Natural killer cell treated with Interleukin-12 subunit alpha and Interleukin-12 subunit beta and Interleukin-15 and Interleukin-18, amount 100 ng/mL, for 72 hours (primary cell): ENCODE measurements at regions not wholly inside any gene's neighbourhood (a gene's known extent, or its start where the extent isn't known, plus 50 kb on each side); places are given as distances from the start of the nearest gene placed in this dataset.
"Not testable (repeated sequence)": the region's sequence is repeated elsewhere in the genome, so short reads cannot be mapped to it uniquely, and the experiment has no call there.

Experiments
- ATAC-seq, 2 donors: fragments of 150-1000 bp; cut with Tn5 transposase in 1 of 2; sonication (Bioruptor Pico), chemical (Tn5 transposase) in 1 of 2; 2 replicates each; pipeline ENCODE4 v1.10.0; 2021
- DNase-seq: peaks from one replicate; pipeline ENCODE4 v3.0.0; 2022; ENCODE audit warnings: low spot score
- H3K27ac Mint-ChIP-seq, 2 donors: 1 replicate in 1 of 2; 2 replicates in 1 of 2; pipeline ENCODE4 v1.8.0; 2022; ENCODE audit warnings: mixed read lengths in 2 of 2, mild to moderate bottlenecking in 1 of 2, moderate library complexity in 1 of 2
- H3K27me3 Mint-ChIP-seq, 2 donors: 1 replicate in 1 of 2; 2 replicates in 1 of 2; pipeline ENCODE4 v1.8.0; 2022; ENCODE audit warnings: mixed read lengths in 2 of 2
- H3K36me3 Mint-ChIP-seq: one replicate; pipeline ENCODE4 v1.8.0; 2022; ENCODE audit warnings: mixed read lengths
- H3K4me1 Mint-ChIP-seq, 2 donors: 1 replicate in 1 of 2; 2 replicates in 1 of 2; pipeline ENCODE4 v1.8.0; 2022; ENCODE audit warnings: low read depth in 2 of 2, mixed read lengths in 2 of 2, mild to moderate bottlenecking in 1 of 2
- H3K4me3 Mint-ChIP-seq: one replicate; pipeline ENCODE4 v1.8.0; 2022; ENCODE audit warnings: mixed read lengths
- H3K9me3 Mint-ChIP-seq: 2 replicates; pipeline ENCODE4 v1.8.0; 2022; ENCODE audit warnings: mixed read lengths

GRCh38 chr4:123535037-123535748 is 138.6 kb downstream of the SPRY1 start:
- Mint-ChIP-seq H3K9me3 (no peaks in the 10 kb centered on the region), H3K36me3 (no peaks in the 10 kb centered on the region), H3K4me1 (peaks cover 8 to 11% of the 10 kb centered on the region in 2 donors), H3K4me3 (no peak overlapping the region), H3K27ac (peak overlapping the region in 1 of 2 donors; percentile 5), H3K27me3 (no peaks in the 10 kb centered on the region)
- DNase-seq (no peak), ATAC-seq (no peak)

GRCh38 chr4:123536225-123536624 is 139.6 kb downstream of the SPRY1 start:
- Mint-ChIP-seq H3K4me1 (peaks cover 8 to 11% of the 10 kb centered on the region in 2 donors), H3K27me3 (no peaks in the 10 kb centered on the region), H3K27ac (peak overlapping the region in 1 of 2 donors; percentile 32), H3K4me3 (peak overlapping the region; percentile 40), H3K36me3 (no peaks in the 10 kb centered on the region), H3K9me3 (no peaks in the 10 kb centered on the region)
- ATAC-seq (no peak), DNase-seq (no peak)

GRCh38 chr4:123537906-123538402 is 141.4 kb downstream of the SPRY1 start:
- H3K36me3 Mint-ChIP-seq, H3K27ac Mint-ChIP-seq, H3K27me3 Mint-ChIP-seq, DNase-seq, H3K9me3 Mint-ChIP-seq, ATAC-seq, H3K4me3 Mint-ChIP-seq: not testable (repeated sequence)
- peaks cover 8 to 11% of the 10 kb centered on the region in 2 donors for H3K4me1 Mint-ChIP-seq

- peaks cover 6% of the 10 kb centered on the region for H3K9me3 Mint-ChIP-seq
- peaks cover 0 to 3% of the 10 kb centered on the region in 2 donors for H3K27me3 Mint-ChIP-seq
- DNase-seq, result no peak
- no peak overlapping the region for H3K4me3 Mint-ChIP-seq
- no peak for ATAC-seq
- H3K4me1 Mint-ChIP-seq, result no peaks in the 10 kb centered on the region
- no peak overlapping the region for H3K27ac Mint-ChIP-seq
- peaks cover 5% of the 10 kb centered on the region for H3K36me3 Mint-ChIP-seq
These were observed 149.3 kb downstream of the SPRY1 start for GRCh38 chr4:123545667-123546572.

- Mint-ChIP-seq H3K9me3 (peaks cover 6% of the 10 kb centered on the region), H3K27me3 (peaks cover 0 to 3% of the 10 kb centered on the region in 2 donors), H3K27ac (no peak overlapping the region), H3K36me3 (peaks cover 5% of the 10 kb centered on the region), H3K4me3 (no peak overlapping the region), H3K4me1 (no peaks in the 10 kb centered on the region)
- DNase-seq (no peak), ATAC-seq (no peak)
These were observed 150.0 kb downstream of the SPRY1 start for GRCh38 chr4:123546573-123547060.

GRCh38 chr4:123547216-123548165 is 150.9 kb downstream of the SPRY1 start:
- no peak for ATAC-seq
- Mint-ChIP-seq H3K27me3 (peaks cover 0 to 3% of the 10 kb centered on the region in 2 donors), H3K9me3 (peaks cover 6% of the 10 kb centered on the region), H3K4me3 (no peak overlapping the region), H3K36me3 (peaks cover 5% of the 10 kb centered on the region), H3K27ac (no peak overlapping the region), H3K4me1 (no peaks in the 10 kb centered on the region)
- DNase-seq, result no peak

GRCh38 chr4:123553279-123553678 is 156.7 kb downstream of the SPRY1 start:
- H3K27me3 Mint-ChIP-seq, result no peaks in the 10 kb centered on the region
- peaks cover 6% of the 10 kb centered on the region for H3K9me3 Mint-ChIP-seq
- no peak for DNase-seq
- H3K4me1 Mint-ChIP-seq, result peaks cover 10 to 11% of the 10 kb centered on the region in 2 donors
- no peak overlapping the region for H3K4me3 Mint-ChIP-seq
- peak overlapping the region in 1 of 2 donors; percentile 19 for H3K27ac Mint-ChIP-seq
- peaks cover 5% of the 10 kb centered on the region for H3K36me3 Mint-ChIP-seq
- ATAC-seq, result no peak

GRCh38 chr4:123553733-123554637 is 157.4 kb downstream of the SPRY1 start:
- no peak for ATAC-seq
- Mint-ChIP-seq H3K36me3 (peaks cover 5% of the 10 kb centered on the region), H3K4me3 (no peak overlapping the region), H3K4me1 (peaks cover 10 to 11% of the 10 kb centered on the region in 2 donors), H3K9me3 (peaks cover 6% of the 10 kb centered on the region), H3K27me3 (no peaks in the 10 kb centered on the region), H3K27ac (peak overlapping the region in 1 of 2 donors; percentile 19)
- no peak for DNase-seq

- Mint-ChIP-seq H3K4me3 (no peak overlapping the region), H3K36me3 (peaks cover under 1% of the 10 kb centered on the region)
These were observed 158.2 kb downstream of the SPRY1 start for GRCh38 chr4:123554801-123555232.

GRCh38 chr4:123555233-123555806 is 158.7 kb downstream of the SPRY1 start:
- H3K4me3 Mint-ChIP-seq, result no peak overlapping the region
- H3K4me1 Mint-ChIP-seq, result peaks cover 10 to 11% of the 10 kb centered on the region in 2 donors
- H3K27me3 Mint-ChIP-seq, result no peaks in the 10 kb centered on the region
- no peak overlapping the region for H3K27ac Mint-ChIP-seq
- DNase-seq (no peak), ATAC-seq (no peak)
- no peaks in the 10 kb centered on the region for H3K36me3 Mint-ChIP-seq
- no peaks in the 10 kb centered on the region for H3K9me3 Mint-ChIP-seq

More at GRCh38 chr4:123554801-123555232, 158.2 kb downstream of the SPRY1 start:
- H3K27ac Mint-ChIP-seq, result no peak overlapping the region
- DNase-seq (no peak), ATAC-seq (no peak)
- peaks cover under 1% of the 10 kb centered on the region for H3K9me3 Mint-ChIP-seq
- H3K27me3 Mint-ChIP-seq, result no peaks in the 10 kb centered on the region
- peaks cover 10 to 11% of the 10 kb centered on the region in 2 donors for H3K4me1 Mint-ChIP-seq

GRCh38 chr4:123555807-123556273 is 159.2 kb downstream of the SPRY1 start:
- H3K4me3 Mint-ChIP-seq, result no peak overlapping the region
- ATAC-seq (no peak), DNase-seq (no peak)
- no peaks in the 10 kb centered on the region for H3K27me3 Mint-ChIP-seq
- peaks cover 10 to 11% of the 10 kb centered on the region in 2 donors for H3K4me1 Mint-ChIP-seq
- H3K27ac Mint-ChIP-seq, result no peak overlapping the region
- H3K9me3 Mint-ChIP-seq, result no peaks in the 10 kb centered on the region
- H3K36me3 Mint-ChIP-seq, result no peaks in the 10 kb centered on the region

- Mint-ChIP-seq H3K36me3 (no peaks in the 10 kb centered on the region), H3K4me1 (peaks cover 10 to 11% of the 10 kb centered on the region in 2 donors)
- no peak for ATAC-seq
These were observed 159.9 kb downstream of the SPRY1 start for GRCh38 chr4:123556526-123556925.

More at GRCh38 chr4:123556526-123556925, 159.9 kb downstream of the SPRY1 start:
- Mint-ChIP-seq H3K27ac (no peak overlapping the region), H3K9me3 (no peaks in the 10 kb centered on the region), H3K4me3 (no peak overlapping the region), H3K27me3 (no peaks in the 10 kb centered on the region)
- DNase-seq, result no peak
